ENCODE measurements at regions not wholly inside any gene's neighbourhood (a gene's known extent, or its start where the extent isn't known, plus 50 kb on each side); places are given as distances from the start of the nearest gene placed in this dataset.

DNA sequence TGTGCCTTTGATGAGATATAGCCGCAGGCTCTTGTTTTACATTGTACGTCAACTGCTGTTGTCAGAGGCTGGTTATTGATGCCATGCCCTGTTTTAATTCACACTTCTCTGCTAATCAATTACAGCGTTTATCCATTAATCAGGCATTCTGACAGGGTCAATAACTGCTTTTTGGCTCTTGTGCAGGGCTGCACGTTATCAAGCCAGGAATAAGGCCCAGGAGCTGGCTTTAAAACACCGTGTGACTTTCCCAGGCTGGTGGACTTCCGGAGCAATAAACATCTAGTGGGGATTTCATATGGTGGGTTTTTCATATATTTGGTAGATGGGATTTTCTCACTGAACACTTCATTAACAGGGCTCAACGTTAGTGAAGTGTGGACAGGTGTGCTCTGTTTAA, 221.7 kb downstream of the TM9SF2 start (continued):
- TF ChIP-seq HOXA7 (CRISPR knock-in tag; IDR thresholded peaks at IDR 0.05) (no peak), HMG20B (CRISPR knock-in tag; conservative IDR thresholded peaks at IDR 0.05) (no peak), ZNF484 (CRISPR knock-in tag; IDR thresholded peaks at IDR 0.05; ENCODE audit: borderline replicate concordance, low read depth) (no peak), DR1 (CRISPR knock-in tag; IDR thresholded peaks at IDR 0.05) (no peak), RFX3 (CRISPR knock-in tag; IDR thresholded peaks at IDR 0.05) (no peak)

DNA sequence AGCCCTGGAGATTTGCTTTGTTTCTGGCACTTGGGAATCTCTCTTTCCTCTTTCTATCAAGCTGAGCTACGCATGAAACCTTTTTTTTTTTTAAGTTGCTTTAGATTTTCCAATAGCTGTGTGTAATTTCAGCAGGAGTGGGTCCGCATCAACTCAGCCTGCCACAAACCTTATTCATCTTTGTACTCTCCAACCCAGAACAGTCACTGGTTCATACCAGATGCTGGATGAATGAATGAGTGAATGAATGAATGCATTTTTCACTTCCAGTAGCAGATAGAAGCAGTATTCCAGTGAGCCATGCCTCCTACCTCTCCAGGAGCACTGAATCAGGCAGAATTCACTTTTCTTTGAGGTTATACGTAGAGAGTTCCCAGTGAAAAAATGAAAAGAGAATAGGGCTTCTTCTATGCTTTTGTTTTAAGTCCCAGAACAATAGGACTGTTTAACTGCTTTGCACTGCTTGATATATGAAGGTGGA, 221.1 kb downstream of the TM9SF2 start:
- 91% methylated on average over 3 of the region's 3 CpGs for WGBS (ENCODE audit: low lambda C conversion rate)

More for the DNA sequence above, 221.1 kb downstream of the TM9SF2 start:
- H3K4me2 ChIP-seq (ENCODE audit: low read depth, low read length) = no peak overlapping the region
- no peaks in the 10 kb centered on the region for H4K20me1 ChIP-seq (ENCODE audit: insufficient read depth, low read length)
- no peaks in the 10 kb centered on the region for H3K4me1 ChIP-seq (ENCODE audit: insufficient read depth, low read length)
- FAIRE-seq = no peak
- H3K27ac ChIP-seq (ENCODE audit: extremely low read length, insufficient read depth, low read length) = no peak overlapping the region
- no peak overlapping the region for H3K9ac ChIP-seq (ENCODE audit: insufficient read depth, low read depth, low read length)
- intact Hi-C loops (cut with micrococcal nuclease; ENCODE audit: unreplicated experiment) = no loop called here
- ATAC-seq = no peak
- no peak for DNase-seq (ENCODE audit: low spot score)
- ChIA-PET POLR2A (no interaction called here), CTCF (ENCODE audit: low intra/inter-chr PET ratio, low total read pairs) (no interaction called here)
- H3K9me3 ChIP-seq (ENCODE audit: low read length) = no peaks in the 10 kb centered on the region
- no peak overlapping the region for H2AFZ ChIP-seq (ENCODE audit: low read length)
- TF ChIP-seq, protein P1, sequence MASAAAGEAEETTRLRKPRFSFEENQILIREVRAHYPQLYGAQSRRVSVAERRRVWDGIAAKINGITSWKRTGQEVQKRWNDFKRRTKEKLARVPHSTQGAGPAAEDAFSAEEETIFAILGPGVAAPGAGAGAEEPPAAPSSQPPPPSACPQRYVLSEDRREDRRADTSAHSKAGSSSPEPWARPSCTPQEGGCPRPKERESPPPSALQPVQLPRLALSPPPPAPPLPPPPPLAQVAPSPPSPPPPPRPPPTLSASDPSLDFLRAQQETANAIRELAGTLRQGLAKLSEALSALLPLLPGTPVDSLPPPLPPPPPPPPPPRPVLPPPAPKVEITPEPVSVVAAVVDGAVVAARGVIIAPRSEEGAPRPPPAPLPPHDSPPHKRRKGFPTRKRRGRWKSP (CRISPR knock-in tag; IDR thresholded peaks at IDR 0.05) = no peak
- TF ChIP-seq XRCC5 (optimal IDR thresholded peaks at IDR 0.05; ENCODE audit: low read length) (no peak), MED1 (CRISPR knock-in tag; IDR thresholded peaks at IDR 0.05) (no peak), ZNF775 (CRISPR knock-in tag; IDR thresholded peaks at IDR 0.05; ENCODE audit: borderline replicate concordance) (no peak), ZFP36 (IDR thresholded peaks at IDR 0.05; ENCODE audit: borderline replicate concordance, low read depth, low read length, partially characterized antibody) (no peak), HDAC6 (IDR thresholded peaks at IDR 0.05; ENCODE audit: low read depth, low read length) (no peak), SETDB1 (CRISPR knock-in tag; IDR thresholded peaks at IDR 0.05; ENCODE audit: borderline replicate concordance) (no peak), ZNF768 (CRISPR knock-in tag; IDR thresholded peaks at IDR 0.05) (no peak), JARID2 (CRISPR knock-in tag; IDR thresholded peaks at IDR 0.05; ENCODE audit: insufficient replicate concordance) (no peak), HOXD1 (CRISPR knock-in tag; IDR thresholded peaks at IDR 0.05) (no peak)
- TF ChIP-seq, protein P2, sequence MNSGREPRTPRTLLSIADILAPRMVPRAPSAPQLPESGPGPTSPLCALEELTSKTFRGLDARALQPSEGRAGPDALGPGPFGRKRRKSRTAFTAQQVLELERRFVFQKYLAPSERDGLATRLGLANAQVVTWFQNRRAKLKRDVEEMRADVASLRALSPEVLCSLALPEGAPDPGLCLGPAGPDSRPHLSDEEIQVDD (CRISPR knock-in tag; IDR thresholded peaks at IDR 0.05; ENCODE audit: borderline replicate concordance) = no peak
- TF ChIP-seq, protein P3, sequence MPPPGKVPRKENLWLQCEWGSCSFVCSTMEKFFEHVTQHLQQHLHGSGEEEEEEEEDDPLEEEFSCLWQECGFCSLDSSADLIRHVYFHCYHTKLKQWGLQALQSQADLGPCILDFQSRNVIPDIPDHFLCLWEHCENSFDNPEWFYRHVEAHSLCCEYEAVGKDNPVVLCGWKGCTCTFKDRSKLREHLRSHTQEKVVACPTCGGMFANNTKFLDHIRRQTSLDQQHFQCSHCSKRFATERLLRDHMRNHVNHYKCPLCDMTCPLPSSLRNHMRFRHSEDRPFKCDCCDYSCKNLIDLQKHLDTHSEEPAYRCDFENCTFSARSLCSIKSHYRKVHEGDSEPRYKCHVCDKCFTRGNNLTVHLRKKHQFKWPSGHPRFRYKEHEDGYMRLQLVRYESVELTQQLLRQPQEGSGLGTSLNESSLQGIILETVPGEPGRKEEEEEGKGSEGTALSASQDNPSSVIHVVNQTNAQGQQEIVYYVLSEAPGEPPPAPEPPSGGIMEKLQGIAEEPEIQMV (CRISPR knock-in tag; IDR thresholded peaks at IDR 0.05; ENCODE audit: low read depth) = no peak
- no peaks in the 10 kb centered on the region for H3K79me2 ChIP-seq (ENCODE audit: insufficient read depth, low read length)
- no peak overlapping the region for H3K4me3 ChIP-seq (replicated peaks in 1 of 3; ENCODE audit: insufficient read depth in 1 of 3, low read depth in 2 of 3, low read length in 3 of 3)
- H3K36me3 ChIP-seq (replicated peaks in 1 of 2; ENCODE audit: control insufficient read depth in 1 of 2, insufficient read depth in 2 of 2, low read length in 2 of 2) = no peaks in the 10 kb centered on the region
- BruUV-seq (replicated peaks) = no TSS peak
- in situ Hi-C loops (cut with HindIII; ENCODE audit: extremely low pct_ligation_motif_present, low pct_unique_long_range_greater_than_20kb) = no loop called here
- H3K27me3 ChIP-seq (ENCODE audit: control insufficient read depth in 1 of 2, insufficient read depth in 2 of 2, low read length in 2 of 2) = no peaks in the 10 kb centered on the region
